ENCODE measurements at regions not wholly inside any gene's neighbourhood (a gene's known extent, or its start where the extent isn't known, plus 50 kb on each side); places are given as distances from the start of the nearest gene placed in this dataset.

DNA sequence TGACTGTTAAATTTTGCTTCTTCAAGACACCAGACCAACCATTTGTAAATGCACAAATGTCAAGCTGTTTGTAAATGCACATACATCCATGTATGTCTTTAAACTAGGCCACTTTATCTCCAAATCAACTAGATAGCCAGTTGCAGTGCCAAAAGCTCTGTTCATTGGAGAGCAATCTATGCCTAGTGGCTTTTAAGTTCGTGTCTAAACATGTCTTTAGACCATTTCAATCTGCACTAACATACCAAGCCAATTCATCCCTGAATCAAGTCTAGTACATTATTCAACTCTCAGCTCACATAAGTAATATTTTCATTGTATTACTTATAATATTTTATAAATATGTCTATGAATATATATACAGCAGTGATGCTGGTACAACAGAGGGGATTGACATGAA, 985.9 kb downstream of the CDH18 start:
- Histone ChIP-seq H3K36me3 (replicated peaks in 1 of 2) (no peaks in the 10 kb centered on the region), H3K27me3 (no peaks in the 10 kb centered on the region), H3K27ac (no peak overlapping the region), H3K4me3 (no peak overlapping the region), H3K4me1 (replicated peaks in 1 of 2) (no peaks in the 10 kb centered on the region), H3K9me3 (replicated peaks in 1 of 3) (no peaks in the 10 kb centered on the region)
- intact Hi-C loops (cut with DNase I): no loop called here
- DNase-seq: no peak
- WGBS, 4 donors: 33 to 44% (median 37%) methylated on average over 1 of the region's 1 CpG
- TF ChIP-seq POLR2A (IDR thresholded peaks at IDR 0.05): no peak
- TF ChIP-seq, protein P1, sequence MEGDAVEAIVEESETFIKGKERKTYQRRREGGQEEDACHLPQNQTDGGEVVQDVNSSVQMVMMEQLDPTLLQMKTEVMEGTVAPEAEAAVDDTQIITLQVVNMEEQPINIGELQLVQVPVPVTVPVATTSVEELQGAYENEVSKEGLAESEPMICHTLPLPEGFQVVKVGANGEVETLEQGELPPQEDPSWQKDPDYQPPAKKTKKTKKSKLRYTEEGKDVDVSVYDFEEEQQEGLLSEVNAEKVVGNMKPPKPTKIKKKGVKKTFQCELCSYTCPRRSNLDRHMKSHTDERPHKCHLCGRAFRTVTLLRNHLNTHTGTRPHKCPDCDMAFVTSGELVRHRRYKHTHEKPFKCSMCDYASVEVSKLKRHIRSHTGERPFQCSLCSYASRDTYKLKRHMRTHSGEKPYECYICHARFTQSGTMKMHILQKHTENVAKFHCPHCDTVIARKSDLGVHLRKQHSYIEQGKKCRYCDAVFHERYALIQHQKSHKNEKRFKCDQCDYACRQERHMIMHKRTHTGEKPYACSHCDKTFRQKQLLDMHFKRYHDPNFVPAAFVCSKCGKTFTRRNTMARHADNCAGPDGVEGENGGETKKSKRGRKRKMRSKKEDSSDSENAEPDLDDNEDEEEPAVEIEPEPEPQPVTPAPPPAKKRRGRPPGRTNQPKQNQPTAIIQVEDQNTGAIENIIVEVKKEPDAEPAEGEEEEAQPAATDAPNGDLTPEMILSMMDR (IDR thresholded peaks at IDR 0.05): no peak

DNA sequence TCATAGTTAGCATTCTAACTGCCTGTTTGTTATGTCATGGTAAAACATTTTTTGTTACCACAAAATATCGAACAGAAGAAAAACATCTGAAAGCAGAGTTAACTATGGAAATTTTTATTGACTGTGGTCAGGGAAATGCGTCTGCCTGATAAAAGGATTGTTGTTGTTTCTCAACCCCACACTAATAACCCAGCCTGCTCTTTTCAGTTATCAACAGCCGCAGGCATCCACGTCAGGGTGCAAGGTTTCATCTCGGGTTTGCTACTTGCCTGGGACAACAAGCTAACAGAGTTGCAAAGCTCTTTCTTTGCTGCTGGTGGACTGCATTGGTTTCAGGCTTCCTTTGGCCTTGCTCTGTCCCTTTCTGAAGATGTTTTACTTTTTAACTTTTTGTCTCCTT, 969.2 kb downstream of the CDH18 start:
- H3K36me3 ChIP-seq (replicated peaks in 1 of 2): no peaks in the 10 kb centered on the region
- no peaks in the 10 kb centered on the region for H3K4me1 ChIP-seq (replicated peaks in 1 of 2)
- no peak overlapping the region for H3K27ac ChIP-seq
- peak in 1 of 7 donors; percentile 52 for DNase-seq
- WGBS, 4 donors: 50 to 63% (median 57%) methylated on average over 5 of the region's 5 CpGs
- TF ChIP-seq, protein P1 (IDR thresholded peaks at IDR 0.05): no peak
- TF ChIP-seq POLR2A (IDR thresholded peaks at IDR 0.05): no peak
- H3K4me3 ChIP-seq: no peak overlapping the region
- no peaks in the 10 kb centered on the region for H3K27me3 ChIP-seq
- no peaks in the 10 kb centered on the region for H3K9me3 ChIP-seq (replicated peaks in 1 of 3)
- intact Hi-C loops (cut with DNase I): no loop called here

DNA sequence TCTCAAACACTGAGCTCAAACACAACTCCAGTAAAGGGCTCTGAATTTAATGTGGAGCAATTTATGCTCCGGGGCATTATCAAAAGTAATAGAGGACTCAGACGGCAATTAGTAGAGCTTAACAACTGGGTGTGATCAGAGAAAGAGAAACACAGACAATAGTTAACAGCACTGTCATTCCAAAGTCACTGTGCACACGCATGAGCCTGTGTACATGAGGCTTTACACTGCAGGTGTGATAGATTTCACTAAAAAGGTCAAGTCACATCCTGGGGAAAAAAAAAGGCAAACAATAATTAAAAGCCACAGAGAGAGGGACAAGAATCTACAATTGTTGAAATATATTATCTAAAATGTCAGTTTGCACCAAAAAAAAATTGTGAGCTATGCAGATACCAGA, 956.5 kb downstream of the CDH18 start:
- Histone ChIP-seq H3K27me3 (no peaks in the 10 kb centered on the region), H3K4me3 (no peak overlapping the region), H3K9me3 (replicated peaks in 1 of 3) (no peaks in the 10 kb centered on the region), H3K4me1 (replicated peaks in 1 of 2) (no peaks in the 10 kb centered on the region), H3K27ac (no peak overlapping the region), H3K36me3 (replicated peaks in 1 of 2) (no peaks in the 10 kb centered on the region)
- intact Hi-C loops (cut with DNase I): no loop called here
- DNase-seq: no peak
- TF ChIP-seq, protein P1 (IDR thresholded peaks at IDR 0.05): no peak
- TF ChIP-seq POLR2A (IDR thresholded peaks at IDR 0.05): no peak
- WGBS, 4 donors: 78 to 81% (median 79%) methylated on average over 3 of the region's 3 CpGs

DNA sequence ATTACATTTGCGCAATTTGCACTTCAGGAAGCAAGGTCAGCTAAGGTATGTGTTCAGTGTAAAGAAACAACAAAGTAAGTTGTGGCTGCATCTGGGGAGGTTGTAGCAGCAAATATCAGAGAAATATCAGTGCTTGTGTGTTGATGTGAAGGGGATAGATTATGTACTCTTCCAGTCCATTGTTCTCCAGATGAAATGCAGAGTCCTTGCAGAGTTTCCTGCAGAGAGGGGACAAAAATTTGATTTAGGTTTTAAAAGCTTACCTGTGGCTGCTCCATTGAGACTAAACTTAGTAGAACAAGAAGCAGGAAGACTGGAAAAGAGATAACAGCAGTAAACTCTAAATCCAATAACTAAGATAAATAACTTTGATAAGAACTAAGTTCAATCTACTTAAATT, 952.2 kb downstream of the CDH18 start:
- no peak for DNase-seq
- Histone ChIP-seq H3K27ac (no peak overlapping the region), H3K4me3 (no peak overlapping the region), H3K27me3 (no peaks in the 10 kb centered on the region), H3K4me1 (replicated peaks in 1 of 2) (no peaks in the 10 kb centered on the region), H3K36me3 (replicated peaks in 1 of 2) (no peaks in the 10 kb centered on the region), H3K9me3 (replicated peaks in 1 of 3) (no peaks in the 10 kb centered on the region)
- intact Hi-C loops (cut with DNase I): no loop called here
- no peak for TF ChIP-seq POLR2A (IDR thresholded peaks at IDR 0.05)
- TF ChIP-seq, protein P1 (IDR thresholded peaks at IDR 0.05): no peak
- 0 to 60% (median 27%) methylated on average over 1 of the region's 1 CpG for WGBS, 4 donors

All from adrenal gland (tissue), 9 donors.